ENCODE measurements at regions not wholly inside any gene's neighbourhood (a gene's known extent, or its start where the extent isn't known, plus 50 kb on each side); places are given as distances from the start of the nearest gene placed in this dataset.

GRCh38 chr14:56959121-56959520 is 148.8 kb upstream of the OTX2 start:
- Mint-ChIP-seq H3K36me3 (ENCODE audit: insufficient read depth) (no peaks in the 10 kb centered on the region), H3K27ac (no peak overlapping the region), H3K9me3 (ENCODE audit: low read depth) (no peaks in the 10 kb centered on the region), H3K27me3 (peaks cover 24% of the 10 kb centered on the region), H3K4me1 (ENCODE audit: low read depth) (peaks cover 12% of the 10 kb centered on the region), H3K4me3 (ENCODE audit: low read depth) (no peak overlapping the region)
- no peak for DNase-seq (ENCODE audit: low spot score, unreplicated experiment)
- TF ChIP-seq CTCF (IDR thresholded peaks at IDR 0.05; ENCODE audit: unreplicated experiment), result no peak

- Mint-ChIP-seq H3K27me3 (peaks cover 44% of the 10 kb centered on the region), H3K4me3 (ENCODE audit: low read depth) (no peak overlapping the region), H3K9me3 (ENCODE audit: low read depth) (no peaks in the 10 kb centered on the region), H3K4me1 (ENCODE audit: low read depth) (peaks cover 10% of the 10 kb centered on the region), H3K36me3 (ENCODE audit: insufficient read depth) (no peaks in the 10 kb centered on the region), H3K27ac (no peak overlapping the region)
- DNase-seq (ENCODE audit: low spot score, unreplicated experiment), result no peak
- TF ChIP-seq CTCF (IDR thresholded peaks at IDR 0.05; ENCODE audit: unreplicated experiment), result no peak
These were observed 145.9 kb upstream of the OTX2 start for GRCh38 chr14:56956182-56956581.

GRCh38 chr14:56955745-56956144 is 145.5 kb upstream of the OTX2 start:
- Mint-ChIP-seq H3K27ac (no peak overlapping the region), H3K9me3 (ENCODE audit: low read depth) (no peaks in the 10 kb centered on the region), H3K4me1 (ENCODE audit: low read depth) (peaks cover 12% of the 10 kb centered on the region), H3K36me3 (ENCODE audit: insufficient read depth) (no peaks in the 10 kb centered on the region), H3K27me3 (peaks cover 46% of the 10 kb centered on the region), H3K4me3 (ENCODE audit: low read depth) (no peak overlapping the region)
- DNase-seq (ENCODE audit: low spot score, unreplicated experiment), result no peak
- TF ChIP-seq CTCF (IDR thresholded peaks at IDR 0.05; ENCODE audit: unreplicated experiment), result no peak

- Mint-ChIP-seq H3K27ac (no peak overlapping the region), H3K4me1 (ENCODE audit: low read depth) (peaks cover 13% of the 10 kb centered on the region), H3K36me3 (ENCODE audit: insufficient read depth) (no peaks in the 10 kb centered on the region), H3K9me3 (ENCODE audit: low read depth) (no peaks in the 10 kb centered on the region), H3K4me3 (ENCODE audit: low read depth) (no peak overlapping the region), H3K27me3 (peaks cover 50% of the 10 kb centered on the region)
- DNase-seq (ENCODE audit: low spot score, unreplicated experiment), result no peak
- TF ChIP-seq CTCF (IDR thresholded peaks at IDR 0.05; ENCODE audit: unreplicated experiment), result no peak
These were observed 143.6 kb upstream of the OTX2 start for GRCh38 chr14:56953884-56954283.

GRCh38 chr14:56952766-56953473 is 142.6 kb upstream of the OTX2 start:
- Mint-ChIP-seq H3K27me3 (peaks cover 56% of the 10 kb centered on the region), H3K36me3 (ENCODE audit: insufficient read depth) (no peaks in the 10 kb centered on the region), H3K4me3 (ENCODE audit: low read depth) (no peak overlapping the region), H3K27ac (no peak overlapping the region), H3K4me1 (ENCODE audit: low read depth) (peaks cover 13% of the 10 kb centered on the region), H3K9me3 (ENCODE audit: low read depth) (no peaks in the 10 kb centered on the region)
- TF ChIP-seq CTCF (IDR thresholded peaks at IDR 0.05; ENCODE audit: unreplicated experiment), result no peak
- DNase-seq (ENCODE audit: low spot score, unreplicated experiment), result no peak

Data from progenitor cell of endocrine pancreas (in vitro differentiated cells).